IMR-90 (cell line): ENCODE measurements at regions not wholly inside any gene's neighbourhood (a gene's known extent, or its start where the extent isn't known, plus 50 kb on each side); places are given as distances from the start of the nearest gene placed in this dataset.

Experiments
- ATAC-seq: fragments of 200-7000 bp; cut with Tn5 transposase; 2 replicates; pipeline ENCODE4 v1.9.1; 2020; ENCODE audit warnings: low read depth, mild to moderate bottlenecking, moderate library complexity
- BruUV-seq: library from RNA; stranded (reverse); fragments of 400-500 nt; replicated peaks from 2 replicates; lab custom pipeline; 2021; lab: Mats Ljungman, UMichigan
- CTCF ChIA-PET: fragments of 300-600 bp; formaldehyde crosslinking; extraction: SDS; loops from one replicate; lab custom pipeline; 2021; ENCODE audit warnings: antibody characterized with exemption; lab: Yijun Ruan, JAX
- POLR2A ChIA-PET: fragments of 300-600 bp; sonication (Branson Sonifier 250); formaldehyde crosslinking; loops from one replicate; lab custom pipeline; 2022; ENCODE audit warnings: antibody characterized with exemption; ENCODE audit not compliant: unreplicated experiment; lab: Charles Lee
- DNase-seq: peaks from one replicate; pipeline ENCODE4 v3.0.0; 2013
- H2AFZ ChIP-seq: replicated peaks from 2 replicates; pipeline ENCODE3; 2013; ENCODE audit warnings: low read length, mild to moderate bottlenecking; ENCODE audit not compliant: poor library complexity
- H2AK5ac ChIP-seq: 2 replicates; pipeline ENCODE4 v1.6.1; 2013; ENCODE audit warnings: low read depth, low read length, inconsistent platforms
- H2AK9ac ChIP-seq: replicated peaks from 2 replicates; pipeline ENCODE3; 2013; ENCODE audit warnings: mild to moderate bottlenecking, low read depth, low read length, moderate library complexity; ENCODE audit not compliant: poor library complexity
- H2BK120ac ChIP-seq: 2 replicates; pipeline ENCODE4 v1.6.1; 2013; ENCODE audit warnings: low read depth, low read length, inconsistent platforms
- H2BK15ac ChIP-seq: 3 replicates; pipeline ENCODE4 v1.6.1; 2013; ENCODE audit warnings: low read depth, low read length, inconsistent platforms
- H2BK20ac ChIP-seq: 2 replicates; pipeline ENCODE4 v1.6.1; 2013; ENCODE audit warnings: low read depth, mild to moderate bottlenecking, inconsistent platforms, low read length, moderate library complexity
- H2BK5ac ChIP-seq: 2 replicates; pipeline ENCODE4 v1.6.1; 2013; ENCODE audit warnings: mild to moderate bottlenecking, low read depth, low read length, inconsistent platforms; ENCODE audit not compliant: poor library complexity, severe bottlenecking
- H3K14ac ChIP-seq: replicated peaks from 2 replicates; pipeline ENCODE4 v1.6.1; 2013; ENCODE audit warnings: low read depth, low read length, inconsistent platforms
- H3K18ac ChIP-seq: 2 replicates; pipeline ENCODE4 v1.6.1; 2013; ENCODE audit warnings: low read depth, low read length, control low read depth
- H3K23ac ChIP-seq: 2 replicates; pipeline ENCODE4 v1.6.1; 2013; ENCODE audit warnings: low read depth, low read length, inconsistent platforms
- H3K27ac ChIP-seq: 2 replicates; pipeline ENCODE4 v1.5.1; 2013; ENCODE audit warnings: mild to moderate bottlenecking, control low read depth, low read length; ENCODE audit not compliant: insufficient read depth
- H3K27me3 ChIP-seq: 2 replicates; pipeline ENCODE4 v1.6.1; 2013; ENCODE audit warnings: low read length; ENCODE audit not compliant: control insufficient read depth, insufficient read depth
- H3K36me3 ChIP-seq: 2 replicates; pipeline ENCODE4 v1.6.1; 2013; ENCODE audit warnings: low read length, mixed read lengths; ENCODE audit not compliant: control insufficient read depth, insufficient read depth
- H3K4ac ChIP-seq: 2 replicates; pipeline ENCODE4 v1.6.1; 2013; ENCODE audit warnings: low read depth, low read length, inconsistent platforms
- H3K4me1 ChIP-seq: 2 replicates; pipeline ENCODE4 v1.6.1; 2013; ENCODE audit warnings: low read length, mixed read lengths; ENCODE audit not compliant: control insufficient read depth, insufficient read depth
- H3K4me2 ChIP-seq: 2 replicates; pipeline ENCODE4 v1.6.1; 2013; ENCODE audit warnings: low read depth, mild to moderate bottlenecking, control low read depth, low read length, moderate library complexity
- H3K4me3 ChIP-seq: 2 replicates; pipeline ENCODE4 v1.5.1; 2013; ENCODE audit warnings: low read depth, mild to moderate bottlenecking, control low read depth, low read length, moderate library complexity; ENCODE audit not compliant: insufficient read depth
- H3K56ac ChIP-seq: 2 replicates; pipeline ENCODE4 v1.6.1; 2013; ENCODE audit warnings: low read length, inconsistent platforms; ENCODE audit not compliant: insufficient read depth; ENCODE audit errors: extremely low read depth
- H3K79me1 ChIP-seq, 2 experiments: 2 replicates each; pipeline ENCODE4 v1.6.1; 2013; ENCODE audit warnings: low read length in 2 of 2, inconsistent platforms in 1 of 2, low read depth in 1 of 2
- H3K9ac ChIP-seq: 2 replicates; pipeline ENCODE4 v1.6.1; 2013; ENCODE audit warnings: low read depth, low read length, control low read depth
- H3K9me1 ChIP-seq: 2 replicates; pipeline ENCODE4 v1.6.1; 2013; ENCODE audit warnings: low read length, inconsistent platforms; ENCODE audit not compliant: insufficient read depth
- H3K9me3 ChIP-seq: 2 replicates; pipeline ENCODE4 v1.6.1; 2013; ENCODE audit warnings: low read length; ENCODE audit not compliant: control insufficient read depth, insufficient read depth
- H4K20me1 ChIP-seq: 2 replicates; pipeline ENCODE4 v1.6.1; 2013; ENCODE audit warnings: low read length, inconsistent platforms; ENCODE audit not compliant: insufficient read depth
- H4K5ac ChIP-seq: 2 replicates; pipeline ENCODE4 v1.6.1; 2013; ENCODE audit warnings: mild to moderate bottlenecking, low read depth, low read length, control low read depth
- H4K8ac ChIP-seq, 2 experiments: 2 replicates each; pipeline ENCODE4 v1.6.1; 2013; ENCODE audit warnings: low read depth in 2 of 2, low read length in 2 of 2, control low read depth in 1 of 2, inconsistent platforms in 1 of 2
- H4K91ac ChIP-seq: 2 replicates; pipeline ENCODE4 v1.6.1; 2013; ENCODE audit warnings: low read depth, low read length, inconsistent platforms; ENCODE audit not compliant: insufficient read depth
- CEBPB ChIP-seq: IDR thresholded peaks from 2 replicates; pipeline ENCODE4 v1.6.1; 2012; ENCODE audit warnings: low read depth, low read length, improper control_type of control experiment
- FOS ChIP-seq: fragments of 150-350 bp; IDR thresholded peaks from 2 replicates; pipeline ENCODE4 v1.6.1; 2016; ENCODE audit warnings: low read depth, low read length
- MAFK ChIP-seq: IDR thresholded peaks from 2 replicates; pipeline ENCODE4 v1.6.1; 2012; ENCODE audit warnings: low read depth, low read length, improper control_type of control experiment
- MXI1 ChIP-seq: IDR thresholded peaks from 2 replicates; pipeline ENCODE4 v1.6.1; 2012; ENCODE audit warnings: low read depth, mild to moderate bottlenecking, low read length, moderate library complexity, borderline replicate concordance
- POLR2A ChIP-seq: IDR thresholded peaks from 2 replicates; pipeline ENCODE4 v1.6.1; 2012; ENCODE audit warnings: mild to moderate bottlenecking, low read depth, low read length
- RCOR1 ChIP-seq: IDR thresholded peaks from 2 replicates; pipeline ENCODE4 v1.6.1; 2012; ENCODE audit warnings: mild to moderate bottlenecking, low read length, improper control_type of control experiment; ENCODE audit not compliant: insufficient replicate concordance
- WGBS, 2 experiments: methylation state at CpG; one replicate each; pipeline versions ENCODE4 v1.1.5 to v1.1.7; 2013; ENCODE audit warnings: missing lambda C conversion rate in 2 of 2; ENCODE audit not compliant: insufficient read length in 1 of 2; ENCODE audit errors: extremely low coverage in 2 of 2; 5-methylcytosine and 5-hydroxymethylcytosine counted together
- dilution Hi-C: fragments of 300-500 bp; cut with HindIII; formaldehyde crosslinking; loops from one replicate; pipeline ENCODE4 v1.14.3; 2018; ENCODE audit warnings: low sequenced_read_pairs; ENCODE audit not compliant: unreplicated experiment
- in situ Hi-C: fragments of 300-500 bp; cut with MboI; formaldehyde crosslinking; loops from 3 replicates; pipeline ENCODE4 v1.14.3; 2019; ENCODE audit warnings: low sequenced_read_pairs, inconsistent platforms, mixed read lengths
- intact Hi-C: fragments of 100-400 bp; cut with micrococcal nuclease; formaldehyde crosslinking; loops from 2 replicates; pipeline ENCODE4 v1.10.0; 2022
- TF ChIP-seq, protein P1 (sequence below): fragments of 150-350 bp; IDR thresholded peaks from 2 replicates; pipeline ENCODE4 v1.6.1; 2017; ENCODE audit warnings: mild to moderate bottlenecking, antibody characterized with exemption, low read length, low read depth

GRCh38 chr21:41674402-41674801 lies 92.5 kb downstream of the RIPK4 start:
- H3K4me1 ChIP-seq, result peaks cover 6% of the 10 kb centered on the region
- H3K9ac ChIP-seq, result no peak overlapping the region
- H3K9me1 ChIP-seq, result peaks cover 15% of the 10 kb centered on the region
- no peak overlapping the region for H3K14ac ChIP-seq
- H3K23ac ChIP-seq, result no peak overlapping the region
- H3K4me2 ChIP-seq, result no peak overlapping the region
- no peak overlapping the region for H2AFZ ChIP-seq
- no peaks in the 10 kb centered on the region for H3K79me1 ChIP-seq
- no peak overlapping the region for H2BK5ac ChIP-seq
- H2BK20ac ChIP-seq, result no peak overlapping the region
- in situ Hi-C loops (no loop called here), dilution Hi-C loops (no loop called here), intact Hi-C loops (no loop called here)
- ATAC-seq (no peak), DNase-seq (no peak)
- BruUV-seq, result no TSS peak
- H3K4me3 ChIP-seq, result no peak overlapping the region
- TF ChIP-seq, protein P1, sequence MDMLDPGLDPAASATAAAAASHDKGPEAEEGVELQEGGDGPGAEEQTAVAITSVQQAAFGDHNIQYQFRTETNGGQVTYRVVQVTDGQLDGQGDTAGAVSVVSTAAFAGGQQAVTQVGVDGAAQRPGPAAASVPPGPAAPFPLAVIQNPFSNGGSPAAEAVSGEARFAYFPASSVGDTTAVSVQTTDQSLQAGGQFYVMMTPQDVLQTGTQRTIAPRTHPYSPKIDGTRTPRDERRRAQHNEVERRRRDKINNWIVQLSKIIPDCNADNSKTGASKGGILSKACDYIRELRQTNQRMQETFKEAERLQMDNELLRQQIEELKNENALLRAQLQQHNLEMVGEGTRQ, result no peak
- no peak for TF ChIP-seq MXI1
- TF ChIP-seq CEBPB, result no peak
- no peak for TF ChIP-seq POLR2A
- no peak for TF ChIP-seq FOS
- no peak for TF ChIP-seq MAFK
- no peak for TF ChIP-seq RCOR1
- no peak overlapping the region for H2BK15ac ChIP-seq
- no peak overlapping the region for H3K27ac ChIP-seq
- WGBS, 2 experiments, result 73% methylated on average over 3 of the region's 6 CpGs; no CpG with 5 or more reads in 1 of the 2 experiments
- H4K5ac ChIP-seq, result no peak overlapping the region
- H2AK9ac ChIP-seq, result no peak overlapping the region
- no peak overlapping the region for H4K8ac ChIP-seq
- no peak overlapping the region for H3K18ac ChIP-seq
- no peak overlapping the region for H3K56ac ChIP-seq
- H3K4ac ChIP-seq, result no peak overlapping the region
- H2BK120ac ChIP-seq, result no peak overlapping the region
- no peaks in the 10 kb centered on the region for H4K20me1 ChIP-seq
- no peaks in the 10 kb centered on the region for H3K9me3 ChIP-seq
- ChIA-PET CTCF (interaction anchor here (0.6 to 0.8 kb wide), 2 partner anchors 74 to 328 kb away, joined by 3 read pairs; no protein-coding TSS in a partner anchor), POLR2A (no interaction called here)
- peaks cover 14% of the 10 kb centered on the region for H3K27me3 ChIP-seq
- no peaks in the 10 kb centered on the region for H3K36me3 ChIP-seq
- no peak overlapping the region for H2AK5ac ChIP-seq
- H4K91ac ChIP-seq, result no peak overlapping the region
